ENCODE measurements at regions not wholly inside any gene's neighbourhood (a gene's known extent, or its start where the extent isn't known, plus 50 kb on each side); places are given as distances from the start of the nearest gene placed in this dataset.

- TF ChIP-seq, protein P1, sequence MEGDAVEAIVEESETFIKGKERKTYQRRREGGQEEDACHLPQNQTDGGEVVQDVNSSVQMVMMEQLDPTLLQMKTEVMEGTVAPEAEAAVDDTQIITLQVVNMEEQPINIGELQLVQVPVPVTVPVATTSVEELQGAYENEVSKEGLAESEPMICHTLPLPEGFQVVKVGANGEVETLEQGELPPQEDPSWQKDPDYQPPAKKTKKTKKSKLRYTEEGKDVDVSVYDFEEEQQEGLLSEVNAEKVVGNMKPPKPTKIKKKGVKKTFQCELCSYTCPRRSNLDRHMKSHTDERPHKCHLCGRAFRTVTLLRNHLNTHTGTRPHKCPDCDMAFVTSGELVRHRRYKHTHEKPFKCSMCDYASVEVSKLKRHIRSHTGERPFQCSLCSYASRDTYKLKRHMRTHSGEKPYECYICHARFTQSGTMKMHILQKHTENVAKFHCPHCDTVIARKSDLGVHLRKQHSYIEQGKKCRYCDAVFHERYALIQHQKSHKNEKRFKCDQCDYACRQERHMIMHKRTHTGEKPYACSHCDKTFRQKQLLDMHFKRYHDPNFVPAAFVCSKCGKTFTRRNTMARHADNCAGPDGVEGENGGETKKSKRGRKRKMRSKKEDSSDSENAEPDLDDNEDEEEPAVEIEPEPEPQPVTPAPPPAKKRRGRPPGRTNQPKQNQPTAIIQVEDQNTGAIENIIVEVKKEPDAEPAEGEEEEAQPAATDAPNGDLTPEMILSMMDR (conservative IDR thresholded peaks at IDR 0.05): no peak
- TF ChIP-seq EZH2 (IDR thresholded peaks at IDR 0.05; ENCODE audit: low read depth): no peak
Measured at GRCh38 chr1:194062526-194062925, 876.1 kb upstream of the B3GALT2 start.

All from PC-9 (cell line).